GM23338 (cell line): ENCODE measurements at regions not wholly inside any gene's neighbourhood (a gene's known extent, or its start where the extent isn't known, plus 50 kb on each side); places are given as distances from the start of the nearest gene placed in this dataset.

Experiments
- POLR2AphosphoS5 ChIP-seq: IDR thresholded peaks from 2 replicates; pipeline ENCODE4 v1.6.1; 2016; ENCODE audit warnings: antibody characterized with exemption, low read depth
- TF ChIP-seq, protein P1 (sequence below), 2 experiments: fragments of 200-600 bp in 1 of 2; sonication (generic) in 1 of 2; conservative IDR thresholded peaks; 2 replicates each; pipeline versions ENCODE4 v1.5.1 to v1.6.1; 2016 to 2017; ENCODE audit warnings: antibody characterized with exemption in 2 of 2, low read depth in 2 of 2, mild to moderate bottlenecking in 2 of 2, moderate library complexity in 1 of 2

DNA sequence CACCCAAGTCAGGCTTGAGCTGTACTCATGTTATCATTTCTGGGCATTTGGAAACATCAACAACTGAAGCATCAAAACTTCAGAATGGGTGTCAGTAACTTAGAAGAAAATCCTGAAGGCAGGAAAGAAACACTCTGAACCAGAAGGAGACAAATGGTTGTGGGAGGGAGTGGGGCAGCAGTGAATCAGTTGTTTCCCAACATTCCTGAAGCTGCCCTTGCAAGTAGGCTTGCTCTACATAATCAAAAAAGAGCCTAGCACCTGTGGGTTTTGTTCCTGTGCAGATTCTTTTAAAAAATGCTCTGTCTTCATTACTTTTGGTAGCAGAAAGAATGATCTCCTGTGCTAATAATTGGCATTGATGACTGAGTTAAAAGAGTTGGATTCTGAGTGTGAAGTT lies 424.2 kb upstream of the GRIA1 start:
- TF ChIP-seq, protein P1, sequence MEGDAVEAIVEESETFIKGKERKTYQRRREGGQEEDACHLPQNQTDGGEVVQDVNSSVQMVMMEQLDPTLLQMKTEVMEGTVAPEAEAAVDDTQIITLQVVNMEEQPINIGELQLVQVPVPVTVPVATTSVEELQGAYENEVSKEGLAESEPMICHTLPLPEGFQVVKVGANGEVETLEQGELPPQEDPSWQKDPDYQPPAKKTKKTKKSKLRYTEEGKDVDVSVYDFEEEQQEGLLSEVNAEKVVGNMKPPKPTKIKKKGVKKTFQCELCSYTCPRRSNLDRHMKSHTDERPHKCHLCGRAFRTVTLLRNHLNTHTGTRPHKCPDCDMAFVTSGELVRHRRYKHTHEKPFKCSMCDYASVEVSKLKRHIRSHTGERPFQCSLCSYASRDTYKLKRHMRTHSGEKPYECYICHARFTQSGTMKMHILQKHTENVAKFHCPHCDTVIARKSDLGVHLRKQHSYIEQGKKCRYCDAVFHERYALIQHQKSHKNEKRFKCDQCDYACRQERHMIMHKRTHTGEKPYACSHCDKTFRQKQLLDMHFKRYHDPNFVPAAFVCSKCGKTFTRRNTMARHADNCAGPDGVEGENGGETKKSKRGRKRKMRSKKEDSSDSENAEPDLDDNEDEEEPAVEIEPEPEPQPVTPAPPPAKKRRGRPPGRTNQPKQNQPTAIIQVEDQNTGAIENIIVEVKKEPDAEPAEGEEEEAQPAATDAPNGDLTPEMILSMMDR (conservative IDR thresholded peaks at IDR 0.05; ENCODE audit: low read depth in 2 of 2): no peak
- TF ChIP-seq POLR2AphosphoS5: no peak
